Ovary (tissue), 7 donors: ENCODE measurements at regions not wholly inside any gene's neighbourhood (a gene's known extent, or its start where the extent isn't known, plus 50 kb on each side); places are given as distances from the start of the nearest gene placed in this dataset.

Experiments
- DNase-seq, 5 donors: peaks; one replicate each; pipeline ENCODE4 v3.0.0-alpha.2; 2019 to 2020
- H3K27ac ChIP-seq, 2 donors: fragments of 200-600 bp; one replicate each; pipeline versions ENCODE4 v1.5.1 to v1.8.0; 2019 to 2022
- H3K27me3 ChIP-seq: fragments of 200-600 bp; one replicate; pipeline ENCODE4 v1.8.0; 2022
- H3K36me3 ChIP-seq: fragments of 200-600 bp; sonication (generic); one replicate; pipeline ENCODE4 v1.5.1; 2019
- H3K4me1 ChIP-seq: one replicate; pipeline ENCODE4 v1.8.1; 2013; ENCODE audit warnings: mild to moderate bottlenecking, moderate library complexity; ENCODE audit not compliant: insufficient read depth
- H3K4me3 ChIP-seq: fragments of 200-600 bp; sonication (generic); one replicate; pipeline ENCODE4 v1.5.1; 2017
- H3K9me3 ChIP-seq, 2 donors: fragments of 200-600 bp in 1 of 2; sonication (generic) in 1 of 2; one replicate each; pipeline versions ENCODE4 v1.5.1 to v1.8.1; 2013 to 2019; ENCODE audit warnings: mild to moderate bottlenecking in 1 of 2, moderate library complexity in 1 of 2
- CTCF ChIP-seq, 3 donors: fragments of 450-650 bp in 2 of 3; fragments of 200-600 bp in 1 of 3; IDR thresholded peaks; one replicate each; pipeline versions ENCODE4 v1.5.1 to v1.8.0; 2016 to 2022; ENCODE audit warnings: antibody characterized with exemption in 3 of 3, mild to moderate bottlenecking in 1 of 3
- EP300 ChIP-seq: sonication (generic); formaldehyde crosslinking; IDR thresholded peaks from one replicate; pipeline ENCODE4 v1.6.1; 2017; ENCODE audit warnings: antibody characterized with exemption
- POLR2A ChIP-seq: fragments of 450-650 bp; IDR thresholded peaks from one replicate; pipeline ENCODE4 v1.6.1; 2017; ENCODE audit warnings: antibody characterized with exemption, mild to moderate bottlenecking, moderate library complexity
- WGBS, 3 donors: extraction: QIAGEN DNeasy Blood & Tissue Kit in 1 of 3; methylation state at CpG; one replicate each; pipeline versions ENCODE4 v1.1.5 to v1.1.7; 2013 to 2017; 5-methylcytosine and 5-hydroxymethylcytosine counted together
- intact Hi-C, 4 donors: fragments of 100-400 bp; cut with DNase I; formaldehyde crosslinking; loops; one replicate each; pipeline versions ENCODE4 v1.11.0 to v1.15.1; 2022 to 2023
- donor health status: DM: no; HTN: no; CAD: no; lungs with moderate emphysema.
- donor health status: DM: no; HTN: no; CAD: no.
- donor health status: Bipolar disorder and iron deficiency.
- donor health status: DM: no; HTN: no; CAD: no.
- donor health status: DM: yes; HTN: yes; CAD: no.

GRCh38 chr6:166050559-166050958 lies 117.1 kb downstream of the TBXT start:
- no peaks in the 10 kb centered on the region for H3K27me3 ChIP-seq
- WGBS, 3 donors, result 77 to 80% (median 79%) methylated on average over 4 of the region's 4 CpGs
- H3K36me3 ChIP-seq, result no peaks in the 10 kb centered on the region
- DNase-seq, result no peak
- TF ChIP-seq CTCF (IDR thresholded peaks at IDR 0.05) (no peak), POLR2A (no peak), EP300 (no peak)
- H3K4me1 ChIP-seq, result no peaks in the 10 kb centered on the region
- H3K4me3 ChIP-seq, result no peak overlapping the region
- intact Hi-C loops, result no loop called here
- no peaks in the 10 kb centered on the region for H3K9me3 ChIP-seq
- no peak overlapping the region for H3K27ac ChIP-seq

DNA sequence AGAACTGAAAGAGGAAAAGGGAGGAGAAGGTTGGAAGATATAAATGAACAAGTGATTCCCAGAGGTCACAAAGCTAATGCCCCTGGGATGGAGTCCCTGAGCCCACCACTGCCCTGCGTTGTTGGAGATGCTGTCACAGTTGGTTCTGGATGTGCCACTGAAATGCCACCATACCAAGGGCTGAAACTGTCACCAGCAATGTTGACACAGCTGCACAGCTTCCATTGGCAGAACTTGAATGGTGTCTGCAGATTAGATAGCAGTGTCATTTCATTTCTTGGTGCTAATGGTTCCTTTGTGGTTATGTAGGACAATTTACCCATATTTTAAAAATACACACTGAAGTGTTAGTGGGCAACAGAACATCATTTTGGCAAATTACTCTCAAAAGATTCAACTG lies 120.7 kb downstream of the TBXT start:
- no peak for DNase-seq
- H3K27me3 ChIP-seq, result no peaks in the 10 kb centered on the region
- no peak overlapping the region for H3K4me3 ChIP-seq
- no peaks in the 10 kb centered on the region for H3K36me3 ChIP-seq
- intact Hi-C loops, result no loop called here
- no peak overlapping the region for H3K27ac ChIP-seq
- no peak for TF ChIP-seq EP300
- TF ChIP-seq POLR2A, result no peak
- TF ChIP-seq CTCF (IDR thresholded peaks at IDR 0.05), result no peak
- WGBS, 3 donors, result 93 to 100% (median 94%) methylated on average over 1 of the region's 1 CpG
- no peaks in the 10 kb centered on the region for H3K4me1 ChIP-seq
- no peaks in the 10 kb centered on the region for H3K9me3 ChIP-seq

GRCh38 chr6:166046226-166046625 lies 121.4 kb downstream of the TBXT start:
- WGBS, 3 donors, result 61 to 72% (median 68%) methylated on average over 2 of the region's 2 CpGs
- TF ChIP-seq CTCF (IDR thresholded peaks at IDR 0.05) (no peak), POLR2A (no peak), EP300 (no peak)
- no peak overlapping the region for H3K27ac ChIP-seq

DNA sequence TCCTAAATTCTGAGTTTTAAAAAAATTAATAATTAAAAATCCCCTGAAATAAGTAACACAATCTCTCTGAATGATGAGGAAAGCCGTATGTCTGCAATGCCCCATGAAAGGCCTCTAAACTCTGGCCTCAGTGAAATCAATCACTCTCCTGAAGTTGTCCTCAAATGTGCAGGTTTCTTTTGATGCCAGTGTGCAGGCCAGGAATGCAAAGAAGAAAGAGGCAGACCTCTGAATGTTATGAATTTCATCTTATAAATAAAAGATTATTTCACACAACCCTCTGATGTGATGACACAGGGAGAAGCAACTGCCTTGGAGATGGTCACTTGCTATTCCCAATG lies 121.8 kb downstream of the TBXT start:
- TF ChIP-seq CTCF (IDR thresholded peaks at IDR 0.05) (no peak), POLR2A (no peak), EP300 (no peak)
- no peak overlapping the region for H3K4me3 ChIP-seq
- intact Hi-C loops, result no loop called here
- no peaks in the 10 kb centered on the region for H3K4me1 ChIP-seq
- no peaks in the 10 kb centered on the region for H3K27me3 ChIP-seq
- 19 to 37% (median 36%) methylated on average over 1 of the region's 1 CpG for WGBS, 3 donors
- H3K9me3 ChIP-seq, result no peaks in the 10 kb centered on the region
- DNase-seq, result no peak
- H3K36me3 ChIP-seq, result no peaks in the 10 kb centered on the region
- no peak overlapping the region for H3K27ac ChIP-seq

More at GRCh38 chr6:166046226-166046625, 121.4 kb downstream of the TBXT start:
- Histone ChIP-seq H3K27me3 (no peaks in the 10 kb centered on the region), H3K9me3 (no peaks in the 10 kb centered on the region), H3K4me1 (no peaks in the 10 kb centered on the region), H3K36me3 (no peaks in the 10 kb centered on the region), H3K4me3 (no peak overlapping the region)
- intact Hi-C loops, result no loop called here
- DNase-seq, result no peak
